Rectal smooth muscle tissue (tissue), 1 donor: ENCODE measurements at regions not wholly inside any gene's neighbourhood (a gene's known extent, or its start where the extent isn't known, plus 50 kb on each side); places are given as distances from the start of the nearest gene placed in this dataset.
"Not testable (repeated sequence)": the region's sequence is repeated elsewhere in the genome, so short reads cannot be mapped to it uniquely, and the experiment has no call there.

Source experiments
- H3K27ac ChIP-seq: one replicate; pipeline ENCODE4 v1.7.0; 2013; ENCODE audit warnings: low read depth, low read length, inconsistent platforms
- H3K27me3 ChIP-seq: one replicate; pipeline ENCODE4 v1.7.0; 2013; ENCODE audit warnings: low read length; ENCODE audit not compliant: control insufficient read depth, insufficient read depth
- H3K36me3 ChIP-seq: one replicate; pipeline ENCODE4 v1.7.0; 2013; ENCODE audit warnings: low read length; ENCODE audit not compliant: control insufficient read depth, insufficient read depth
- H3K4me1 ChIP-seq: one replicate; pipeline ENCODE4 v1.7.0; 2013; ENCODE audit warnings: low read length; ENCODE audit not compliant: control insufficient read depth, insufficient read depth
- H3K4me3 ChIP-seq: one replicate; pipeline ENCODE4 v1.7.0; 2013; ENCODE audit warnings: low read length
- H3K9ac ChIP-seq: one replicate; pipeline ENCODE4 v1.7.0; 2013; ENCODE audit warnings: low read length

GRCh38 chr7:142478479-142479220, 220.8 kb upstream of the PRSS58 start:
- no peak overlapping the region for H3K27ac ChIP-seq
- no peaks in the 10 kb centered on the region for H3K4me1 ChIP-seq
- no peaks in the 10 kb centered on the region for H3K27me3 ChIP-seq
- no peak overlapping the region for H3K4me3 ChIP-seq
- no peaks in the 10 kb centered on the region for H3K36me3 ChIP-seq
- no peak overlapping the region for H3K9ac ChIP-seq

GRCh38 chr7:142477801-142478200, 219.9 kb upstream of the PRSS58 start:
- H3K36me3 ChIP-seq, H3K9ac ChIP-seq, H3K4me1 ChIP-seq, H3K27me3 ChIP-seq, H3K4me3 ChIP-seq, H3K27ac ChIP-seq: not testable (repeated sequence)

- H3K36me3 ChIP-seq, result no peaks in the 10 kb centered on the region
- no peak overlapping the region for H3K4me3 ChIP-seq
- no peak overlapping the region for H3K27ac ChIP-seq
- H3K4me1 ChIP-seq, result no peaks in the 10 kb centered on the region
- no peaks in the 10 kb centered on the region for H3K27me3 ChIP-seq
- H3K9ac ChIP-seq, result no peak overlapping the region
Observed at GRCh38 chr7:142477079-142477651, 219.3 kb upstream of the PRSS58 start.

- H3K27me3 ChIP-seq, result peaks cover 2% of the 10 kb centered on the region
- no peak overlapping the region for H3K4me3 ChIP-seq
- H3K36me3 ChIP-seq, result no peaks in the 10 kb centered on the region
- H3K9ac ChIP-seq, result no peak overlapping the region
- no peaks in the 10 kb centered on the region for H3K4me1 ChIP-seq
- H3K27ac ChIP-seq, result no peak overlapping the region
Observed at GRCh38 chr7:142476077-142476476, 218.2 kb upstream of the PRSS58 start.

GRCh38 chr7:142471820-142472219, 214.0 kb upstream of the PRSS58 start:
- no peak overlapping the region for H3K27ac ChIP-seq
- no peaks in the 10 kb centered on the region for H3K36me3 ChIP-seq
- H3K27me3 ChIP-seq, result peaks cover 2% of the 10 kb centered on the region
- no peaks in the 10 kb centered on the region for H3K4me1 ChIP-seq
- H3K4me3 ChIP-seq, result no peak overlapping the region
- no peak overlapping the region for H3K9ac ChIP-seq

- Histone ChIP-seq H3K27ac (no peak overlapping the region), H3K4me1 (no peaks in the 10 kb centered on the region), H3K27me3 (peaks cover 2% of the 10 kb centered on the region), H3K9ac (no peak overlapping the region), H3K4me3 (no peak overlapping the region), H3K36me3 (no peaks in the 10 kb centered on the region)
Observed at GRCh38 chr7:142470544-142470830, 212.6 kb upstream of the PRSS58 start.

- H3K36me3 ChIP-seq, result no peaks in the 10 kb centered on the region
- no peak overlapping the region for H3K4me3 ChIP-seq
- no peak overlapping the region for H3K27ac ChIP-seq
- H3K27me3 ChIP-seq, result peaks cover 2% of the 10 kb centered on the region
- no peaks in the 10 kb centered on the region for H3K4me1 ChIP-seq
- no peak overlapping the region for H3K9ac ChIP-seq
Observed at GRCh38 chr7:142469696-142470543, 212.1 kb upstream of the PRSS58 start.

GRCh38 chr7:142468871-142469665, 211.2 kb upstream of the PRSS58 start:
- Histone ChIP-seq H3K36me3 (no peaks in the 10 kb centered on the region), H3K4me3 (no peak overlapping the region), H3K27me3 (peaks cover 2% of the 10 kb centered on the region), H3K4me1 (no peaks in the 10 kb centered on the region), H3K9ac (no peak overlapping the region), H3K27ac (no peak overlapping the region)

- not testable (repeated sequence) for H3K27ac ChIP-seq, H3K27me3 ChIP-seq, H3K9ac ChIP-seq, H3K4me1 ChIP-seq, H3K4me3 ChIP-seq, H3K36me3 ChIP-seq
Observed at GRCh38 chr7:142467056-142467655, 209.3 kb upstream of the PRSS58 start.

GRCh38 chr7:142463401-142463850, 205.6 kb upstream of the PRSS58 start:
- H3K9ac ChIP-seq, result no peak overlapping the region
- H3K27ac ChIP-seq, result no peak overlapping the region
- no peaks in the 10 kb centered on the region for H3K27me3 ChIP-seq
- no peaks in the 10 kb centered on the region for H3K4me1 ChIP-seq
- no peak overlapping the region for H3K4me3 ChIP-seq
- no peaks in the 10 kb centered on the region for H3K36me3 ChIP-seq

GRCh38 chr7:142461437-142461836, 203.6 kb upstream of the PRSS58 start:
- no peak overlapping the region for H3K4me3 ChIP-seq
- H3K27me3 ChIP-seq, result no peaks in the 10 kb centered on the region
- H3K4me1 ChIP-seq, result no peaks in the 10 kb centered on the region
- H3K36me3 ChIP-seq, result no peaks in the 10 kb centered on the region
- H3K27ac ChIP-seq, result no peak overlapping the region
- no peak overlapping the region for H3K9ac ChIP-seq
